ENCODE measurements at regions not wholly inside any gene's neighbourhood (a gene's known extent, or its start where the extent isn't known, plus 50 kb on each side); places are given as distances from the start of the nearest gene placed in this dataset.

- TF ChIP-seq MAX (CRISPR knock-in tag; IDR thresholded peaks at IDR 0.05) (no peak), USF2 (CRISPR knock-in tag; IDR thresholded peaks at IDR 0.05) (no peak), ATF3 (CRISPR knock-in tag; conservative IDR thresholded peaks at IDR 0.05) (no peak), E2F1 (CRISPR knock-in tag; IDR thresholded peaks at IDR 0.05) (no peak), FOXP1 (CRISPR knock-in tag; IDR thresholded peaks at IDR 0.05; ENCODE audit: borderline replicate concordance) (no peak), CREB1 (CRISPR knock-in tag; IDR thresholded peaks at IDR 0.05) (no peak), ELF4 (CRISPR knock-in tag; IDR thresholded peaks at IDR 0.05; ENCODE audit: low read depth) (no peak)
- TF ChIP-seq, protein P1, sequence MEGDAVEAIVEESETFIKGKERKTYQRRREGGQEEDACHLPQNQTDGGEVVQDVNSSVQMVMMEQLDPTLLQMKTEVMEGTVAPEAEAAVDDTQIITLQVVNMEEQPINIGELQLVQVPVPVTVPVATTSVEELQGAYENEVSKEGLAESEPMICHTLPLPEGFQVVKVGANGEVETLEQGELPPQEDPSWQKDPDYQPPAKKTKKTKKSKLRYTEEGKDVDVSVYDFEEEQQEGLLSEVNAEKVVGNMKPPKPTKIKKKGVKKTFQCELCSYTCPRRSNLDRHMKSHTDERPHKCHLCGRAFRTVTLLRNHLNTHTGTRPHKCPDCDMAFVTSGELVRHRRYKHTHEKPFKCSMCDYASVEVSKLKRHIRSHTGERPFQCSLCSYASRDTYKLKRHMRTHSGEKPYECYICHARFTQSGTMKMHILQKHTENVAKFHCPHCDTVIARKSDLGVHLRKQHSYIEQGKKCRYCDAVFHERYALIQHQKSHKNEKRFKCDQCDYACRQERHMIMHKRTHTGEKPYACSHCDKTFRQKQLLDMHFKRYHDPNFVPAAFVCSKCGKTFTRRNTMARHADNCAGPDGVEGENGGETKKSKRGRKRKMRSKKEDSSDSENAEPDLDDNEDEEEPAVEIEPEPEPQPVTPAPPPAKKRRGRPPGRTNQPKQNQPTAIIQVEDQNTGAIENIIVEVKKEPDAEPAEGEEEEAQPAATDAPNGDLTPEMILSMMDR (IDR thresholded peaks at IDR 0.05): no peak
- TF ChIP-seq, protein P2, sequence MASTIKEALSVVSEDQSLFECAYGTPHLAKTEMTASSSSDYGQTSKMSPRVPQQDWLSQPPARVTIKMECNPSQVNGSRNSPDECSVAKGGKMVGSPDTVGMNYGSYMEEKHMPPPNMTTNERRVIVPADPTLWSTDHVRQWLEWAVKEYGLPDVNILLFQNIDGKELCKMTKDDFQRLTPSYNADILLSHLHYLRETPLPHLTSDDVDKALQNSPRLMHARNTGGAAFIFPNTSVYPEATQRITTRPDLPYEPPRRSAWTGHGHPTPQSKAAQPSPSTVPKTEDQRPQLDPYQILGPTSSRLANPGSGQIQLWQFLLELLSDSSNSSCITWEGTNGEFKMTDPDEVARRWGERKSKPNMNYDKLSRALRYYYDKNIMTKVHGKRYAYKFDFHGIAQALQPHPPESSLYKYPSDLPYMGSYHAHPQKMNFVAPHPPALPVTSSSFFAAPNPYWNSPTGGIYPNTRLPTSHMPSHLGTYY (CRISPR knock-in tag; IDR thresholded peaks at IDR 0.05): no peak
Measured at GRCh38 chr13:79837741-79838450, 356.9 kb downstream of the NDFIP2 start.
